ENCODE measurements at regions not wholly inside any gene's neighbourhood (a gene's known extent, or its start where the extent isn't known, plus 50 kb on each side); places are given as distances from the start of the nearest gene placed in this dataset.

- TF ChIP-seq POLR2AphosphoS5 (IDR thresholded peaks at IDR 0.05; ENCODE audit: borderline replicate concordance, low read depth, low read length): no peak
- TF ChIP-seq EZH2 (IDR thresholded peaks at IDR 0.05): no peak
- no peak for TF ChIP-seq FOXP2 (optimal IDR thresholded peaks at IDR 0.05; ENCODE audit: control extremely low read depth, extremely low read length, insufficient read depth)
Observed at GRCh38 chr3:69646287-69647067, 92.8 kb upstream of the MITF start.

Data from SK-N-MC (cell line).